NB4 (cell line): ENCODE measurements at regions not wholly inside any gene's neighbourhood (a gene's known extent, or its start where the extent isn't known, plus 50 kb on each side); places are given as distances from the start of the nearest gene placed in this dataset.

Experiments used
- MYC ChIP-seq: IDR thresholded peaks from 2 replicates; pipeline ENCODE4 v1.6.1; 2011; ENCODE audit warnings: low read depth, low read length
- POLR2A ChIP-seq: IDR thresholded peaks from 2 replicates; pipeline ENCODE4 v1.6.1; 2011; ENCODE audit warnings: mild to moderate bottlenecking; ENCODE audit not compliant: insufficient read length; ENCODE audit errors: extremely low read depth
- TF ChIP-seq, protein P1 (sequence below): IDR thresholded peaks from one replicate; pipeline ENCODE4 v1.5.1; 2012; ENCODE audit warnings: low read depth, low read length
- TF ChIP-seq, protein P2 (sequence below): IDR thresholded peaks from 2 replicates; pipeline ENCODE4 v1.6.1; 2011; ENCODE audit warnings: low read depth, low read length

GRCh38 chr13:52947921-52948373 lies 80.7 kb upstream of the OLFM4 start:
- TF ChIP-seq POLR2A (no peak), MYC (no peak)
- TF ChIP-seq, protein P1, sequence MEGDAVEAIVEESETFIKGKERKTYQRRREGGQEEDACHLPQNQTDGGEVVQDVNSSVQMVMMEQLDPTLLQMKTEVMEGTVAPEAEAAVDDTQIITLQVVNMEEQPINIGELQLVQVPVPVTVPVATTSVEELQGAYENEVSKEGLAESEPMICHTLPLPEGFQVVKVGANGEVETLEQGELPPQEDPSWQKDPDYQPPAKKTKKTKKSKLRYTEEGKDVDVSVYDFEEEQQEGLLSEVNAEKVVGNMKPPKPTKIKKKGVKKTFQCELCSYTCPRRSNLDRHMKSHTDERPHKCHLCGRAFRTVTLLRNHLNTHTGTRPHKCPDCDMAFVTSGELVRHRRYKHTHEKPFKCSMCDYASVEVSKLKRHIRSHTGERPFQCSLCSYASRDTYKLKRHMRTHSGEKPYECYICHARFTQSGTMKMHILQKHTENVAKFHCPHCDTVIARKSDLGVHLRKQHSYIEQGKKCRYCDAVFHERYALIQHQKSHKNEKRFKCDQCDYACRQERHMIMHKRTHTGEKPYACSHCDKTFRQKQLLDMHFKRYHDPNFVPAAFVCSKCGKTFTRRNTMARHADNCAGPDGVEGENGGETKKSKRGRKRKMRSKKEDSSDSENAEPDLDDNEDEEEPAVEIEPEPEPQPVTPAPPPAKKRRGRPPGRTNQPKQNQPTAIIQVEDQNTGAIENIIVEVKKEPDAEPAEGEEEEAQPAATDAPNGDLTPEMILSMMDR, result no peak
- TF ChIP-seq, protein P2, sequence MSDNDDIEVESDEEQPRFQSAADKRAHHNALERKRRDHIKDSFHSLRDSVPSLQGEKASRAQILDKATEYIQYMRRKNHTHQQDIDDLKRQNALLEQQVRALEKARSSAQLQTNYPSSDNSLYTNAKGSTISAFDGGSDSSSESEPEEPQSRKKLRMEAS, result no peak
